OCI-LY1 (cell line): ENCODE measurements at regions not wholly inside any gene's neighbourhood (a gene's known extent, or its start where the extent isn't known, plus 50 kb on each side); places are given as distances from the start of the nearest gene placed in this dataset.

Experiments used
- H2AFZ ChIP-seq: fragments of 200-600 bp; sonication (generic), shearing (Covaris generic); 2 replicates; pipeline ENCODE4 v1.6.0; 2014; ENCODE audit warnings: antibody characterized with exemption, mild to moderate bottlenecking, low read length
- H3F3A ChIP-seq: fragments of 200-600 bp; sonication (generic), shearing (Covaris generic); 2 replicates; pipeline ENCODE4 v1.6.0; 2014; ENCODE audit warnings: mild to moderate bottlenecking, antibody characterized with exemption, low read length, moderate library complexity; ENCODE audit not compliant: insufficient read depth
- H3K27ac ChIP-seq: fragments of 200-600 bp; sonication (generic); 2 replicates; pipeline ENCODE4 v1.5.1; 2014; ENCODE audit warnings: low read length, mixed run types, mild to moderate bottlenecking, low read depth; ENCODE audit not compliant: poor library complexity, severe bottlenecking
- H3K27me3 ChIP-seq: fragments of 200-600 bp; sonication (generic); 2 replicates; pipeline ENCODE4 v1.6.0; 2014; ENCODE audit warnings: antibody characterized with exemption, mild to moderate bottlenecking, low read length, moderate library complexity; ENCODE audit not compliant: insufficient read depth
- H3K36me3 ChIP-seq: fragments of 200-600 bp; sonication (generic); 2 replicates; pipeline ENCODE4 v1.6.1; 2014; ENCODE audit warnings: mild to moderate bottlenecking, antibody characterized with exemption, low read length, moderate library complexity, mixed read lengths; ENCODE audit not compliant: insufficient read depth
- H3K4me1 ChIP-seq: fragments of 200-600 bp; sonication (generic); 2 replicates; pipeline ENCODE4 v1.5.1; 2014; ENCODE audit warnings: mild to moderate bottlenecking, low read length, moderate library complexity; ENCODE audit not compliant: insufficient read depth, severe bottlenecking
- H3K4me2 ChIP-seq: fragments of 200-600 bp; sonication (generic), shearing (Covaris generic); 2 replicates; pipeline ENCODE4 v1.6.1; 2014; ENCODE audit warnings: low read length
- H3K4me3 ChIP-seq: fragments of 200-600 bp; sonication (generic); 2 replicates; pipeline ENCODE4 v1.5.1; 2014; ENCODE audit warnings: low read length, low read depth, mild to moderate bottlenecking, mixed read lengths; ENCODE audit not compliant: poor library complexity, severe bottlenecking
- H3K79me2 ChIP-seq: fragments of 200-600 bp; shearing (Covaris generic); 2 replicates; pipeline ENCODE4 v1.6.1; 2016; ENCODE audit warnings: mixed run types, low read length, mixed read lengths; ENCODE audit not compliant: insufficient read depth
- H3K9ac ChIP-seq: fragments of 200-600 bp; sonication (generic), shearing (Covaris generic); 2 replicates; pipeline ENCODE4 v1.6.1; 2014; ENCODE audit warnings: mild to moderate bottlenecking, low read length, mixed read lengths
- H3K9me2 ChIP-seq: fragments of 200-600 bp; sonication (generic), shearing (Covaris generic); 2 replicates; pipeline ENCODE4 v1.6.1; 2014; ENCODE audit warnings: low read depth, mild to moderate bottlenecking, low read length, mixed read lengths
- H3K9me3 ChIP-seq: fragments of 200-600 bp; shearing (Covaris generic); 2 replicates; pipeline ENCODE4 v1.6.1; 2014; ENCODE audit warnings: low read length, mixed read lengths
- H4K20me1 ChIP-seq: fragments of 200-600 bp; sonication (generic), shearing (Covaris generic); 2 replicates; pipeline ENCODE4 v1.6.0; 2016; ENCODE audit warnings: mild to moderate bottlenecking, low read length; ENCODE audit not compliant: insufficient read depth
- EZH2 ChIP-seq: fragments of 200-600 bp; sonication (generic), shearing (Covaris generic); IDR thresholded peaks from 2 replicates; pipeline ENCODE4 v1.8.0; 2017; ENCODE audit warnings: borderline replicate concordance, mixed run types, mild to moderate bottlenecking, antibody characterized with exemption, low read length, moderate library complexity, mixed read lengths
- TF ChIP-seq, protein P1 (sequence below): fragments of 200-600 bp; sonication (generic), shearing (Covaris generic); IDR thresholded peaks from 2 replicates; pipeline ENCODE4 v1.5.1; 2017; ENCODE audit warnings: mild to moderate bottlenecking, antibody characterized with exemption, low read length, moderate library complexity, mixed read lengths

DNA sequence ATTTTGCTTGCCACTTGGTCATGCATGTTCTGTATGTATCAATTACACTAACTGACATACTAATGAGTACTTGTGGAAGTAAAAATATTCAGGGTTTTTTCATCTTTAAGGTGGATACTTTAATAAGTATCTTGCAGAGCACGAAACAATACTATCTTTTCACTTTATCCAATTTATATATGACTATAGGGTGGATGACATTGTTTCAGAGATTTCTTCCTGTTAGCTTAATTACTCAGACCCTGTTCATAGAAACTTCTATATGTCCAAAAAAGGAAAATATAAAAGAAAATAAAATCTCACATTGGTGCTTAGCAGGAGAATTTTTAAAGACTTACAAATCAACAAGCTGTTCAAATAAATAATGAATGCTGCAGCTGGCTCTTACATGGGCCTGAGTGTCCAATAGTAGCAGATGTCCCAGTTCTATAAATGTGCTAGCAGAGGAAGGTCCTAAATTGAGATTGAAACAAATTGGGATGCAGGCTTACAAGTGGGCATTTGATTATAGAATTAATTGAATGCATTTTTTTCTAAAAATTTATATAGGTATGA, 91.5 kb upstream of the THSD7A start:
- H3K4me1 ChIP-seq: no peaks in the 10 kb centered on the region
- TF ChIP-seq, protein P1, sequence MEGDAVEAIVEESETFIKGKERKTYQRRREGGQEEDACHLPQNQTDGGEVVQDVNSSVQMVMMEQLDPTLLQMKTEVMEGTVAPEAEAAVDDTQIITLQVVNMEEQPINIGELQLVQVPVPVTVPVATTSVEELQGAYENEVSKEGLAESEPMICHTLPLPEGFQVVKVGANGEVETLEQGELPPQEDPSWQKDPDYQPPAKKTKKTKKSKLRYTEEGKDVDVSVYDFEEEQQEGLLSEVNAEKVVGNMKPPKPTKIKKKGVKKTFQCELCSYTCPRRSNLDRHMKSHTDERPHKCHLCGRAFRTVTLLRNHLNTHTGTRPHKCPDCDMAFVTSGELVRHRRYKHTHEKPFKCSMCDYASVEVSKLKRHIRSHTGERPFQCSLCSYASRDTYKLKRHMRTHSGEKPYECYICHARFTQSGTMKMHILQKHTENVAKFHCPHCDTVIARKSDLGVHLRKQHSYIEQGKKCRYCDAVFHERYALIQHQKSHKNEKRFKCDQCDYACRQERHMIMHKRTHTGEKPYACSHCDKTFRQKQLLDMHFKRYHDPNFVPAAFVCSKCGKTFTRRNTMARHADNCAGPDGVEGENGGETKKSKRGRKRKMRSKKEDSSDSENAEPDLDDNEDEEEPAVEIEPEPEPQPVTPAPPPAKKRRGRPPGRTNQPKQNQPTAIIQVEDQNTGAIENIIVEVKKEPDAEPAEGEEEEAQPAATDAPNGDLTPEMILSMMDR: no peak
- TF ChIP-seq EZH2: no peak
- H3K36me3 ChIP-seq: no peaks in the 10 kb centered on the region
- H3K4me2 ChIP-seq: no peak overlapping the region
- no peaks in the 10 kb centered on the region for H3K79me2 ChIP-seq
- H3K9ac ChIP-seq: no peak overlapping the region
- no peaks in the 10 kb centered on the region for H3K27me3 ChIP-seq
- no peaks in the 10 kb centered on the region for H3K9me3 ChIP-seq
- H4K20me1 ChIP-seq: no peaks in the 10 kb centered on the region
- H3K27ac ChIP-seq: no peak overlapping the region
- H2AFZ ChIP-seq: no peak overlapping the region
- no peaks in the 10 kb centered on the region for H3K9me2 ChIP-seq
- no peaks in the 10 kb centered on the region for H3F3A ChIP-seq
- no peak overlapping the region for H3K4me3 ChIP-seq

DNA sequence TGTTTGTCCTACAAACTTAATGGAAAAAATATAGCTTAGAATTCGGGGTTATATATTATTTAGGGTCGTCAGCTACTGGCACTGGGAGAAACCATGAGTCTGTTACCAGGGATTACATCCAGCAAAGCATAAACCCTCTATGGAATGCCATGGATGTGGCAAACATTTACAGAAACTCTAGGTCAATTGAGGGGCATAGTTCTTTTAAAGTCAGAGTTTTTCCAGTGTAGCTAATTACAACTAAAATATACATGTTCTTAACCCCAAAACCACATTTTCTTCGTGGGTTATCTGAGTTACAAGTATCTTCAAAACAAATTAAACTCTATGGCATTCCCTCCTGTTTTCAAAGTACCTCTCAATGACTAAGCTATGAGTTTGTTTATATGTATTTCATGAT, 99.3 kb upstream of the THSD7A start:
- Histone ChIP-seq H3K4me2 (no peak overlapping the region), H3K36me3 (no peaks in the 10 kb centered on the region), H4K20me1 (no peaks in the 10 kb centered on the region), H3F3A (no peaks in the 10 kb centered on the region), H3K4me1 (no peaks in the 10 kb centered on the region), H3K9ac (no peak overlapping the region), H3K4me3 (no peak overlapping the region), H3K9me3 (no peaks in the 10 kb centered on the region), H3K27ac (no peak overlapping the region), H2AFZ (no peak overlapping the region), H3K79me2 (no peaks in the 10 kb centered on the region), H3K27me3 (no peaks in the 10 kb centered on the region), H3K9me2 (no peaks in the 10 kb centered on the region)
- TF ChIP-seq EZH2: no peak
- TF ChIP-seq, protein P1: no peak

DNA sequence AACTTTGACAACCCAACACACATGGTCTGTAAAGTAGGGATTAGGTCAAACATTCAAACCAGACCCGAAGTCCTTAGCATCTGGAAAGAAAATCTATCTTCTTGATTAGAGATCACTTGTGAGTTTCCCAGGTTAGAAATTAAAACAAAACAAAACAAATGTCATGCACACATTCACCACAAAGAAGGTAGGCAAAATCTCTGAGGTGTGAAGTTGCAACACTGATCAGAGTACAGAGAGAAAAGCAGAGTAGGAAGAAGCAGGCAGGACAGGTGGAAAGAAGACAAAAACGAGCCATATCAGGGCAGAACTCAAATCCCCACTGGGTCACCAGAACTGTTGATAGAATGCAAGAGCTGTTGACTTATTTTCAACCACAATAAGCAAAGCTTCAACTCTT, 102.8 kb upstream of the THSD7A start:
- Histone ChIP-seq H3K27ac (no peak overlapping the region), H3K4me3 (no peak overlapping the region), H3K4me2 (no peak overlapping the region), H3F3A (no peaks in the 10 kb centered on the region), H3K9me2 (no peaks in the 10 kb centered on the region), H3K4me1 (no peaks in the 10 kb centered on the region), H4K20me1 (no peaks in the 10 kb centered on the region), H3K36me3 (no peaks in the 10 kb centered on the region), H3K79me2 (no peaks in the 10 kb centered on the region), H3K27me3 (no peaks in the 10 kb centered on the region), H3K9me3 (no peaks in the 10 kb centered on the region), H2AFZ (no peak overlapping the region), H3K9ac (no peak overlapping the region)
- no peak for TF ChIP-seq EZH2
- TF ChIP-seq, protein P1: no peak
